ENCODE measurements at regions not wholly inside any gene's neighbourhood (a gene's known extent, or its start where the extent isn't known, plus 50 kb on each side); places are given as distances from the start of the nearest gene placed in this dataset.
"Not testable (repeated sequence)": the region's sequence is repeated elsewhere in the genome, so short reads cannot be mapped to it uniquely, and the experiment has no call there.

GRCh38 chr12:65742018-65743010 lies 82.0 kb upstream of the HMGA2 start:
- peak overlapping the region; percentile 90 for H3K27ac ChIP-seq
- H3K4me3 ChIP-seq: peak overlapping the region; percentile 72
- peak; percentile 100 for DNase-seq (ENCODE audit: low read depth in 1 of 2, low spot score in 2 of 2)
- peaks cover 7% of the 10 kb centered on the region for H3K9me3 ChIP-seq (replicated peaks)
- no peaks in the 10 kb centered on the region for H3K27me3 ChIP-seq (replicated peaks)
- peaks cover 40% of the 10 kb centered on the region for H3K36me3 ChIP-seq
- peaks cover 45% of the 10 kb centered on the region for H3K4me1 ChIP-seq (replicated peaks)

DNA sequence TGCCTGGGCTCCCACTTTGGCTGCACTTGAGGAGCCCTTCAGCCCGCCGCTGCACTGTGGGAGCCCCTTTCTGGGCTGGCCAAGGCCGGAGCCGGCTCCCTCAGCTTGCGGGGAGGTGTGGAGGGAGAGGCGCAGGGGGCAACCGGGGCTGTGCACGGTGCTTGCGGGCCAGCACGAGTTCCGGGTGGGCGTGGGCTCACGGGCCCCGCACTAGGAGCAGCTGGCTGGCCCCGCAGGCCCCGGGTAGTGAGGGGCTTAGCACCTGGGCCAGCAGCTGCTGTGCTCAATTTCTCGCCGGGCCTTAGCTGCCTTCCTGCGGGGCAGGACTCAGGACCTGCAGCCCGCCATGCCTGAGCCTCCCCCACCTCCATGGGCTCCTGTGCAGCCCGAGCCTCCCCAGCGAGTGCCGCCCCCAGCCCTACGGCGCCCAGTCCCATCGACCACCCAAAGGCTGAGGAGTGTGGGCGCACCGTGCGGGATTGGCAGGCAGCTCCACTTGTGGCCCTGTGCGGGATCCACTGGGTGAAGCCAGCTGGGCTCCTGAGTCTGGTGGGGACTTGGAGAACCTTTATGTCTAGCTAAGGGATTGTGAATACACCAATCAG lies 79.9 kb upstream of the HMGA2 start:
- H3K4me3 ChIP-seq; H3K9me3 ChIP-seq (replicated peaks); H3K27me3 ChIP-seq (replicated peaks); H3K27ac ChIP-seq: not testable (repeated sequence)
- Histone ChIP-seq H3K4me1 (replicated peaks) (peaks cover 45% of the 10 kb centered on the region), H3K36me3 (peaks cover 43% of the 10 kb centered on the region)
- DNase-seq (ENCODE audit: low read depth in 1 of 2, low spot score in 2 of 2): peak in 1 of 2 experiments; percentile 91

DNA sequence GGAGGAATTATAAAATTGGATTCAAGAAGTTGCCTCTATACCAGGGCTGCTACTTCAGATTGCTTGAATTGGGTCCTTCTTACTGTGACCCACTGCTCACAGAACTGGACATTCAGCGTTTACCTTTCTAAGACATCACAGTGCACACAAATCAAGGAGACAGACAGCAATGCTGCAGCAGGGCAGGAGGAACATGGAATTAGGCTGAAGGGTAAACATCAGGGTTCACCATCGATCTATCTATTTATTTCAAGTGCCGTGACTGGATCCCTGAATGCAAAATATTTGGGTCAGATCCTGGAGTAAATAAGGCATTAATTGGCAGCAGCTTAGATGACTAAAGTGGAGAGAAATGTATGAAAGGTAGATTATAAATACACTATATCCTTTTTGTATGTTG lies 76.9 kb upstream of the HMGA2 start:
- Histone ChIP-seq H3K27ac (no peak overlapping the region), H3K36me3 (peaks cover 21% of the 10 kb centered on the region), H3K27me3 (replicated peaks) (no peaks in the 10 kb centered on the region), H3K4me3 (no peak overlapping the region), H3K4me1 (replicated peaks) (peaks cover 19% of the 10 kb centered on the region), H3K9me3 (replicated peaks) (no peaks in the 10 kb centered on the region)
- DNase-seq (ENCODE audit: low read depth in 1 of 2, low spot score in 2 of 2): no peak

DNA sequence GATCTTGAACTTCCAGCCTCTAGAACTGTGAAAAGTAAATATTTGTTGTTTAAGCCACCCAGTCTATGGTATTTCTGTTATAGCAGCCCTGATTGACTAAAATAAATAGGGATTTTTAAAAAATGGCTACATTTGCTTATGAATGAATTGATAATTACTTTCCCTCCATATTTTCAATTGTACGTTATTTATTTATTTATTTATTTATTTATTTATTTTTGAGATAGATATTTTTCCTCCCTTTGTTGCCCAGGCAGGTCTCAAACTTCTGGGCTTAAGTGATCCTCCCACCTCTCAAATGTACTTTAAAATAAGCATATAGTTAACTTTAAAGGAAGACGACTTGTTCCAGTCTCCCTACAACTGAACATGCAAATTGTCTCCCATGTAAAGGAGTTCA lies 76.0 kb upstream of the HMGA2 start:
- DNase-seq (ENCODE audit: low read depth in 1 of 2, low spot score in 2 of 2): no peak
- Histone ChIP-seq H3K36me3 (peaks cover 20% of the 10 kb centered on the region), H3K27ac (no peak overlapping the region), H3K9me3 (replicated peaks) (no peaks in the 10 kb centered on the region), H3K4me1 (replicated peaks) (peaks cover 9% of the 10 kb centered on the region), H3K4me3 (no peak overlapping the region), H3K27me3 (replicated peaks) (no peaks in the 10 kb centered on the region)

GRCh38 chr12:65754290-65754689 lies 70.0 kb upstream of the HMGA2 start:
- DNase-seq (ENCODE audit: low read depth in 1 of 2, low spot score in 2 of 2): no peak
- no peak overlapping the region for H3K4me3 ChIP-seq
- H3K27ac ChIP-seq: no peak overlapping the region
- H3K9me3 ChIP-seq (replicated peaks): no peaks in the 10 kb centered on the region; the same call in 1 of the 2 replicates
- peaks cover 12% of the 10 kb centered on the region for H3K4me1 ChIP-seq (replicated peaks)
- no peaks in the 10 kb centered on the region for H3K36me3 ChIP-seq
- no peaks in the 10 kb centered on the region for H3K27me3 ChIP-seq (replicated peaks)

GRCh38 chr12:65754744-65755595 lies 69.3 kb upstream of the HMGA2 start:
- Histone ChIP-seq H3K4me1 (replicated peaks) (peaks cover 12% of the 10 kb centered on the region), H3K9me3 (replicated peaks) (no peaks in the 10 kb centered on the region; the same call in 1 of the 2 replicates), H3K36me3 (no peaks in the 10 kb centered on the region), H3K27me3 (replicated peaks) (no peaks in the 10 kb centered on the region), H3K27ac (no peak overlapping the region), H3K4me3 (no peak overlapping the region)
- DNase-seq (ENCODE audit: low read depth in 1 of 2, low spot score in 2 of 2): peak in 1 of 2 experiments; percentile 81

DNA sequence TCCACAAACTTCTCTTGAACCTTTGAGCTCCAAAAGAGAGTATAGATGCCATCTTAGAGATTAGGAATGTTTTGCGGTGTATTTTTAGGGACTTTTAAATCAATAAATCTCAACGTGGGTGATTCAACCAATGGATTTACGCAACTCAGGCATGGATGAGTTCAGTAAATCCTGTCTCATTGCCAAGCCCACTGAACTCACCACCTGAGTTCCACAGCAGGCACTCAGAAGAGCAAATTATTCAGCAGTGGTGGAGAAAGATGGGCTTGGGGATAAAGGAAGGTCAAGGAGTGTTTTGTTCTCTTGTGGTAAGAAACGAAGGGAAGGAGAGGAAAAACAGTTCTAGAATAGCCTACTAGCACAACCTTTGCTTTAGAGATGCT lies 68.7 kb upstream of the HMGA2 start:
- peak in 1 of 2 experiments; percentile 63 for DNase-seq (ENCODE audit: low read depth in 1 of 2, low spot score in 2 of 2)
- Histone ChIP-seq H3K4me1 (replicated peaks) (peaks cover 12% of the 10 kb centered on the region), H3K27me3 (replicated peaks) (no peaks in the 10 kb centered on the region), H3K9me3 (replicated peaks) (no peaks in the 10 kb centered on the region; the same call in 1 of the 2 replicates), H3K27ac (no peak overlapping the region), H3K36me3 (no peaks in the 10 kb centered on the region), H3K4me3 (no peak overlapping the region)

DNA sequence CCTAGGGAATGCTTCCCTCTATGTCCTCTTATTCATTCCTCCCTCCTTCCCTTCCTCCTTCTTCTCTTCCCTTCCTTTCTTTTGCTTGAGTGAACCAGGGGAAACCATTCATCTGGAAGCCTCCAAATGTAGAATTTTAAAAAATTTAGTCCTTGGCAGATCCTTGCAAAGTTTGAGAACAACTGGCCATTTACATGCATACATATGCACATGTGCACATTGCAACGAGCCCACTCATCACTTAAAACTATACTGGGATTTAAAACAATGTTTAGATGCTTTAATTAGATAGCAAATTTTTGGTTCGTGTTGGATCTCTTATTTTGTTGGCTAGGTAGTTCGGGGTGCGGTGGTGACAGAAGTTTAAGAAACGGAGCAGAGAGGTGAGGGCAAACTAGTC lies 68.0 kb upstream of the HMGA2 start:
- H3K27me3 ChIP-seq (replicated peaks): no peaks in the 10 kb centered on the region
- H3K4me1 ChIP-seq (replicated peaks): peaks cover 16% of the 10 kb centered on the region
- H3K9me3 ChIP-seq (replicated peaks): no peaks in the 10 kb centered on the region; the same call in 1 of the 2 replicates
- no peaks in the 10 kb centered on the region for H3K36me3 ChIP-seq
- H3K27ac ChIP-seq: no peak overlapping the region
- DNase-seq (ENCODE audit: low read depth in 1 of 2, low spot score in 2 of 2): peak in 1 of 2 experiments; percentile 67
- no peak overlapping the region for H3K4me3 ChIP-seq

DNA sequence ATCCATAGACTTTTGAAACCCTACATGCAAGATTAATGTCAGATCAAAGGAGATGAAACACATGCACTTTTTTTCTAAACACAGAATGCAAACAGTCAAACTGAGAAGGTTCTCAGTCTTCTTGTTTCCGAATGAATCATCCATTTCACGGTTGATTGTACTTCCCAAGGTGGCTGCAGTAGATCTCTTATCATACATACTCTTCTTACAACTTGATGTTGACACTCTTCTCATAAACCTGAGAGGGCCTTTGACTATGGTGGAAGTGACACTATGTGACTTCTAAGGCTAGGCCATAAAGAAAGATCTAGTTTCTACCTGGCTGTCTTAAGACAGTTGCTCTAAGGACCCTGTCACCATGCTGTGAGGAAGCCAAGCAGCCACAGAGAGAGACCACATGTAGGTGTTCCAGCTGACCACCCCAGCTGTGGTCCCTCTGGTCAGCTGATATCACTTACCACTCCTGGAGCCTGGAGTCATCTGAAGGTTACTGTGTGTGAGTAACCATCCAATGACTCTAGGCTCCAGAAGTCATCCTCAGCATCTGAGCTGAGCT lies 67.2 kb upstream of the HMGA2 start:
- H3K36me3 ChIP-seq: no peaks in the 10 kb centered on the region
- peak in 1 of 2 experiments; percentile 78 for DNase-seq (ENCODE audit: low read depth in 1 of 2, low spot score in 2 of 2)
- H3K27me3 ChIP-seq (replicated peaks): no peaks in the 10 kb centered on the region
- H3K27ac ChIP-seq: no peak overlapping the region
- H3K9me3 ChIP-seq (replicated peaks): no peaks in the 10 kb centered on the region; the same call in 1 of the 2 replicates
- no peak overlapping the region for H3K4me3 ChIP-seq
- peaks cover 22% of the 10 kb centered on the region for H3K4me1 ChIP-seq (replicated peaks)

DNA sequence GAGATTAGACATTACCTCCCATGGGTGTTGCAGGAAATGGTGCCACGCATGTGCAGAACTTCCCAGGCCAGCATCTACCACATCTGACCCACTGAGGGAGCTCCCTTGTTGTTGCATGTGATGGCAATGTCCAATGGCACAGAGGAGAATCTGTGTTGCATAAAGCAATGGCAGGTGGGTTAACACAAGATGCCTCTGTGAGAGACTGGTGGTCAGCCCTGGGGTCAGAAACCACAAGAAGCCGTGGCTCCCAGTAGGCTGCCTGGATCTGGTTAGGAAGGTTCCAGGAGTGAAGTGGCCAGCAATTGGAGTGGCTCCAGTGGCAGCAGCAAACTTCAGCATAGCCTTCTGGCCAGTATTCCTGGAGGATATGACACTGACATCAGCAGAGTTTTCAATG lies 65.9 kb upstream of the HMGA2 start:
- Histone ChIP-seq H3K9me3 (replicated peaks) (no peaks in the 10 kb centered on the region; the same call in 1 of the 2 replicates), H3K27ac (no peak overlapping the region), H3K27me3 (replicated peaks) (no peaks in the 10 kb centered on the region), H3K4me1 (replicated peaks) (peaks cover 30% of the 10 kb centered on the region), H3K36me3 (no peaks in the 10 kb centered on the region), H3K4me3 (no peak overlapping the region)
- peak in 1 of 2 experiments; percentile 81 for DNase-seq (ENCODE audit: low read depth in 1 of 2, low spot score in 2 of 2)

DNA sequence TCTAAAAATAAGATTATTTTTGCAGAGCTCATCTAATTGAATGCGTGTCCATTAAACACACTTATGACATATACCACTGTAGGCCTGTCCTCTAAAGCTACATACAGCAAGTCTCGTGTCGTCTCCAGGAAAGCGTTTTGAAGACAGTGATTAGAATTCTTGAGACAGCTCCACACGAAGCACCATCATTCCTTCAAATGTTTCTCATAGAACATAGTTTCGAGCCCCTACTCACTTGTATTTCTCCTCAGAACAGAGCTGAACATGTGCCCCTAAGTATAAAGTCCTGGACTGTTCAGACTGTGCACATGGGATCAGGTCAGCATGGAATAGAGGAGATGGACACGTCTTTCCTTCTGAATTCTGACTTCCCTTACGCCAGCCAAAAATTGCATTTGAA lies 64.5 kb upstream of the HMGA2 start:
- no peaks in the 10 kb centered on the region for H3K27me3 ChIP-seq (replicated peaks)
- no peak overlapping the region for H3K4me3 ChIP-seq
- H3K4me1 ChIP-seq (replicated peaks): peaks cover 29% of the 10 kb centered on the region
- no peak overlapping the region for H3K27ac ChIP-seq
- H3K36me3 ChIP-seq: no peaks in the 10 kb centered on the region
- H3K9me3 ChIP-seq (replicated peaks): no peaks in the 10 kb centered on the region; the same call in 1 of the 2 replicates
- DNase-seq (ENCODE audit: low read depth in 1 of 2, low spot score in 2 of 2): peak in 1 of 2 experiments; percentile 65

DNA sequence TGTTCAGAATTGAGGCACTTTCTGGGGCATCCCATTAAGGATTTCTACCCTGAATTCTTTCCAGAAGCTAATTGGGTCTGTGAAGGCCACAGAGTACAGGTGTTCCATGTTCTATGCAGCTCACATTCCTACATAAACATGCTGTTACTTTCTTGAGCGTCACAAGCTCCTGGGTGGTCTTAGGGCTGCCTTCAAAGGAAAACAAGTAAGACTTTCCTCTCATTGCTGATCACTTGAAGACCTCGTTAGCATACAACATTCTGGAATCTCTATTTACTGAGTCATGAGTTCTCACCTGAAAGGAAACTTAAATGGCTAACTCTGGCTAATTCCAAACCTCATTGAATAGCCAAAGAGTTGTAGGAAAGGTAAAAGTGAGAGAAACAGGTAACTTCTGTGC lies 63.0 kb upstream of the HMGA2 start:
- H3K27ac ChIP-seq: no peak overlapping the region
- no peaks in the 10 kb centered on the region for H3K27me3 ChIP-seq (replicated peaks)
- DNase-seq (ENCODE audit: low read depth in 1 of 2, low spot score in 2 of 2): peak; percentile 90 to 93
- H3K4me1 ChIP-seq (replicated peaks): peaks cover 24% of the 10 kb centered on the region
- no peak overlapping the region for H3K4me3 ChIP-seq
- no peaks in the 10 kb centered on the region for H3K36me3 ChIP-seq
- no peaks in the 10 kb centered on the region; the same call in 1 of the 2 replicates for H3K9me3 ChIP-seq (replicated peaks)

GRCh38 chr12:65764325-65764724 lies 60.0 kb upstream of the HMGA2 start:
- Histone ChIP-seq H3K36me3 (no peaks in the 10 kb centered on the region), H3K27ac (no peak overlapping the region), H3K4me1 (replicated peaks) (peaks cover 17% of the 10 kb centered on the region), H3K9me3 (replicated peaks) (no peaks in the 10 kb centered on the region), H3K4me3 (no peak overlapping the region), H3K27me3 (replicated peaks) (no peaks in the 10 kb centered on the region)
- DNase-seq (ENCODE audit: low read depth in 1 of 2, low spot score in 2 of 2): peak in 1 of 2 experiments; percentile 72

Measured in SJSA1 (cell line).